SK-N-SH (cell line): ENCODE measurements at regions not wholly inside any gene's neighbourhood (a gene's known extent, or its start where the extent isn't known, plus 50 kb on each side); places are given as distances from the start of the nearest gene placed in this dataset.

ENCODE experiments used
- CTCF ChIA-PET: fragments of 300-600, 350-600 bp; formaldehyde crosslinking; extraction: SDS; loops from one replicate; lab custom pipeline; 2021; lab: Yijun Ruan, JAX
- POLR2A ChIA-PET: fragments of 350-600 bp; sonication (Branson Sonifier 250); formaldehyde crosslinking; extraction: SDS; loops from one replicate; lab custom pipeline; 2020; ENCODE audit warnings: antibody characterized with exemption, inconsistent platforms; lab: Yijun Ruan, JAX
- DNase-seq: peaks from one replicate; pipeline ENCODE4 v3.0.0; 2012
- H2AFZ ChIP-seq: fragments of 200-600 bp; sonication (generic); 2 replicates; pipeline ENCODE4 v1.8.1; 2016; ENCODE audit warnings: antibody characterized with exemption, mild to moderate bottlenecking, low read depth
- H3F3A ChIP-seq: fragments of 200-600 bp; sonication (generic); replicated peaks from 2 replicates; pipeline ENCODE3; 2016; ENCODE audit warnings: antibody characterized with exemption, mild to moderate bottlenecking; ENCODE audit not compliant: insufficient read depth
- H3K27ac ChIP-seq, 2 experiments: fragments of 200-500 bp in 1 of 2; fragments of 200-600 bp in 1 of 2; sonication (Bioruptor generic) in 1 of 2; sonication (generic), shearing (Covaris generic) in 1 of 2; 2 replicates each; pipeline versions ENCODE4 v1.5.1 to v1.6.1; 2014 to 2016; ENCODE audit warnings: low read depth in 2 of 2, inconsistent platforms in 1 of 2, low read length in 1 of 2, mild to moderate bottlenecking in 1 of 2, mixed read lengths in 1 of 2
- H3K27me3 ChIP-seq: fragments of 200-600 bp; sonication (generic), shearing (Covaris generic); 2 replicates; pipeline ENCODE4 v1.6.1; 2016; ENCODE audit warnings: mixed run types; ENCODE audit not compliant: insufficient read depth
- H3K36me3 ChIP-seq, 2 experiments: fragments of 200-500 bp in 1 of 2; fragments of 200-600 bp in 1 of 2; sonication (Bioruptor generic) in 1 of 2; sonication (generic) in 1 of 2; replicated peaks in 1 of 2; 2 replicates each; pipeline versions ENCODE3 to v1.5.1; 2014 to 2016; ENCODE audit warnings: low read length in 1 of 2, mild to moderate bottlenecking in 1 of 2; ENCODE audit not compliant: insufficient read depth in 2 of 2, control insufficient read depth in 1 of 2
- H3K4me1 ChIP-seq, 2 experiments: fragments of 200-500 bp in 1 of 2; fragments of 200-600 bp in 1 of 2; sonication (Bioruptor generic) in 1 of 2; sonication (generic), shearing (Covaris generic) in 1 of 2; 2 replicates each; pipeline versions ENCODE4 v1.5.1 to v1.6.1; 2014 to 2016; ENCODE audit warnings: low read depth in 1 of 2, low read length in 1 of 2, mixed run types in 1 of 2; ENCODE audit not compliant: insufficient read depth in 2 of 2, control insufficient read depth in 1 of 2
- H3K4me2 ChIP-seq: fragments of 200-600 bp; sonication (generic), shearing (Covaris generic); 2 replicates; pipeline ENCODE4 v1.6.1; 2017; ENCODE audit warnings: mixed run types
- H3K4me3 ChIP-seq, 2 experiments: fragments of 200-500 bp in 1 of 2; fragments of 200-600 bp in 1 of 2; sonication (Bioruptor generic) in 1 of 2; sonication (generic), shearing (Covaris generic) in 1 of 2; 2 replicates each; pipeline versions ENCODE4 v1.5.1 to v1.8.1; 2014 to 2016; ENCODE audit warnings: low read depth in 2 of 2, inconsistent platforms in 1 of 2, low read length in 1 of 2, mild to moderate bottlenecking in 1 of 2, mixed read lengths in 1 of 2, moderate library complexity in 1 of 2
- H3K79me2 ChIP-seq: fragments of 200-600 bp; sonication (generic); 2 replicates; pipeline ENCODE4 v1.8.1; 2017; ENCODE audit warnings: mild to moderate bottlenecking; ENCODE audit not compliant: insufficient read depth
- H3K9ac ChIP-seq: fragments of 200-600 bp; sonication (generic); 2 replicates; pipeline ENCODE4 v1.6.1; 2017; ENCODE audit warnings: mixed run types
- H3K9me2 ChIP-seq: fragments of 200-600 bp; sonication (generic); 2 replicates; pipeline ENCODE4 v1.6.1; 2017; ENCODE audit warnings: mixed run types
- H3K9me3 ChIP-seq: fragments of 200-600 bp; sonication (generic); 2 replicates; pipeline ENCODE4 v1.6.1; 2017; ENCODE audit warnings: mixed run types, mild to moderate bottlenecking, moderate library complexity
- H4K20me1 ChIP-seq: fragments of 200-600 bp; sonication (generic); 2 replicates; pipeline ENCODE4 v1.6.1; 2017; ENCODE audit warnings: mild to moderate bottlenecking, mixed run types; ENCODE audit not compliant: insufficient read depth
- CHD2 ChIP-seq: fragments of 150-350 bp; IDR thresholded peaks from 2 replicates; pipeline ENCODE4 v1.6.1; 2018; ENCODE audit warnings: low read length; ENCODE audit not compliant: partially characterized antibody
- ELF1 ChIP-seq: IDR thresholded peaks from 2 replicates; pipeline ENCODE4 v1.4.0; 2012
- EP300 ChIP-seq, 2 experiments: IDR thresholded peaks; 2 replicates each; pipeline versions ENCODE4 v1.4.0 to v1.6.1; 2012; ENCODE audit warnings: borderline replicate concordance in 1 of 2, low read depth in 1 of 2, low read length in 1 of 2
- FOSL2 ChIP-seq: IDR thresholded peaks from 2 replicates; pipeline ENCODE4 v1.4.0; 2012; ENCODE audit warnings: low read depth, mild to moderate bottlenecking, moderate library complexity, borderline replicate concordance
- FOXM1 ChIP-seq: IDR thresholded peaks from 2 replicates; pipeline ENCODE4 v1.4.0; 2012; ENCODE audit warnings: low read depth, mild to moderate bottlenecking
- GABPA ChIP-seq: IDR thresholded peaks from 2 replicates; pipeline ENCODE4 v1.4.0; 2012; ENCODE audit warnings: low read depth, mild to moderate bottlenecking
- IRF3 ChIP-seq: fragments of 150-350 bp; IDR thresholded peaks from 2 replicates; pipeline ENCODE4 v1.6.1; 2016; ENCODE audit warnings: mild to moderate bottlenecking, low read depth, low read length
- MAX ChIP-seq: IDR thresholded peaks from 2 replicates; pipeline ENCODE4 v1.4.0; 2012; ENCODE audit warnings: low read depth
- MXI1 ChIP-seq: IDR thresholded peaks from 2 replicates; pipeline ENCODE4 v1.6.1; 2012; ENCODE audit warnings: mild to moderate bottlenecking, low read depth, low read length, improper control_type of control experiment
- NRF1 ChIP-seq: IDR thresholded peaks from 2 replicates; pipeline ENCODE4 v1.6.1; 2012; ENCODE audit warnings: low read depth, mild to moderate bottlenecking, low read length
- POLR2AphosphoS5 ChIP-seq: IDR thresholded peaks from 2 replicates; pipeline ENCODE4 v1.6.1; 2012; ENCODE audit warnings: low read depth, low read length
- RCOR1 ChIP-seq: fragments of 150-350 bp; IDR thresholded peaks from 2 replicates; pipeline ENCODE4 v1.6.1; 2017; ENCODE audit warnings: antibody characterized with exemption, low read length
- REST ChIP-seq: IDR thresholded peaks from 2 replicates; pipeline ENCODE4 v1.6.1; 2012; ENCODE audit warnings: mild to moderate bottlenecking, low read depth, low read length, moderate library complexity
- TCF12 ChIP-seq: IDR thresholded peaks from 2 replicates; pipeline ENCODE4 v1.4.0; 2012
- TEAD4 ChIP-seq: IDR thresholded peaks from 2 replicates; pipeline ENCODE4 v1.4.0; 2012; ENCODE audit warnings: mild to moderate bottlenecking, borderline replicate concordance; ENCODE audit not compliant: insufficient read depth
- YY1 ChIP-seq: IDR thresholded peaks from 2 replicates; pipeline ENCODE4 v1.4.0; 2012; ENCODE audit warnings: low read depth, mild to moderate bottlenecking
- WGBS: methylation state at CpG from one replicate; pipeline ENCODE4 v1.1.6; 2017; ENCODE audit warnings: low lambda C conversion rate; 5-methylcytosine and 5-hydroxymethylcytosine counted together
- TF ChIP-seq, protein P1 (sequence below): IDR thresholded peaks from 2 replicates; pipeline ENCODE4; 2012

- CTCF ChIA-PET, result no interaction called here
- Histone ChIP-seq H3K4me2 (no peak overlapping the region), H3K27ac (no peak overlapping the region), H3K36me3 (no peaks in the 10 kb centered on the region), H3K4me1 (no peaks in the 10 kb centered on the region), H3K9me2 (no peaks in the 10 kb centered on the region), H3K79me2 (no peaks in the 10 kb centered on the region), H2AFZ (no peak overlapping the region), H3K4me3 (no peak overlapping the region), H3F3A (no peaks in the 10 kb centered on the region), H4K20me1 (no peaks in the 10 kb centered on the region), H3K9ac (no peak overlapping the region)
- no peak for DNase-seq
- POLR2A ChIA-PET, result no interaction called here
- TF ChIP-seq EP300 (IDR thresholded peaks at IDR 0.05; ENCODE audit: borderline replicate concordance in 1 of 2, low read depth in 1 of 2, low read length in 1 of 2) (no peak), POLR2AphosphoS5 (no peak), NRF1 (no peak), FOXM1 (no peak), REST (no peak), FOSL2 (no peak), ELF1 (no peak), TEAD4 (no peak), MXI1 (no peak), CHD2 (no peak), YY1 (no peak), TCF12 (no peak), MAX (no peak), GABPA (no peak), RCOR1 (no peak), IRF3 (no peak)
- TF ChIP-seq, protein P1, sequence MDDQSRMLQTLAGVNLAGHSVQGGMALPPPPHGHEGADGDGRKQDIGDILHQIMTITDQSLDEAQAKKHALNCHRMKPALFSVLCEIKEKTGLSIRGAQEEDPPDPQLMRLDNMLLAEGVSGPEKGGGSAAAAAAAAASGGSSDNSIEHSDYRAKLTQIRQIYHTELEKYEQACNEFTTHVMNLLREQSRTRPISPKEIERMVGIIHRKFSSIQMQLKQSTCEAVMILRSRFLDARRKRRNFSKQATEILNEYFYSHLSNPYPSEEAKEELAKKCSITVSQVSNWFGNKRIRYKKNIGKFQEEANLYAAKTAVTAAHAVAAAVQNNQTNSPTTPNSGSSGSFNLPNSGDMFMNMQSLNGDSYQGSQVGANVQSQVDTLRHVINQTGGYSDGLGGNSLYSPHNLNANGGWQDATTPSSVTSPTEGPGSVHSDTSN, result no peak
- TF ChIP-seq, all 33 proteins: peak for 0
- H3K27me3 ChIP-seq, result no peaks in the 10 kb centered on the region
- WGBS, result 32% methylated on average over 2 of the region's 2 CpGs
- no peaks in the 10 kb centered on the region for H3K9me3 ChIP-seq
Observed at GRCh38 chr5:62729675-62730074, 151.1 kb downstream of the LRRC70 start.
